Heart right ventricle (tissue), 16 donors: ENCODE measurements at regions not wholly inside any gene's neighbourhood (a gene's known extent, or its start where the extent isn't known, plus 50 kb on each side); places are given as distances from the start of the nearest gene placed in this dataset.

Experiments used
- ATAC-seq, 8 donors: fragments of 200-7000 bp; cut with Tn5 transposase; one replicate each; pipeline ENCODE4 v1.9.1; 2020; ENCODE audit warnings: mild to moderate bottlenecking in 8 of 8, moderate library complexity in 8 of 8, moderate number of reproducible peaks in 1 of 8
- DNase-seq, 2 donors: peaks; one replicate each; pipeline ENCODE4 v3.0.0-alpha.2; 2020
- H3K27ac ChIP-seq, 10 donors: fragments of 200-600 bp; sonication (generic) in 2 of 10; one replicate each; pipeline versions ENCODE4 v1.5.0 to v1.8.0; 2020 to 2022; ENCODE audit warnings: mild to moderate bottlenecking in 3 of 10
- H3K27me3 ChIP-seq, 7 donors: fragments of 200-600 bp; one replicate each; pipeline ENCODE4 v1.8.0; 2021 to 2022; ENCODE audit warnings: mild to moderate bottlenecking in 2 of 7
- H3K36me3 ChIP-seq, 9 donors: fragments of 200-600 bp; sonication (generic) in 1 of 9; one replicate each; pipeline versions ENCODE4 v1.5.0 to v1.8.0; 2020 to 2022; ENCODE audit warnings: mild to moderate bottlenecking in 2 of 9
- H3K4me1 ChIP-seq, 9 donors: fragments of 200-600 bp; sonication (generic) in 1 of 9; one replicate each; pipeline versions ENCODE4 v1.5.0 to v1.8.0; 2020 to 2022; ENCODE audit warnings: mild to moderate bottlenecking in 4 of 9
- H3K4me3 ChIP-seq, 10 donors: fragments of 200-600 bp; sonication (generic) in 2 of 10; one replicate each; pipeline versions ENCODE4 v1.5.0 to v1.8.0; 2020 to 2022; ENCODE audit warnings: mild to moderate bottlenecking in 7 of 10, moderate library complexity in 2 of 10
- H3K9me3 ChIP-seq, 11 donors: fragments of 200-600 bp in 10 of 11; sonication (generic) in 2 of 11; one replicate each; pipeline versions ENCODE4 v1.5.0 to v1.8.0; 2013 to 2022; ENCODE audit warnings: mild to moderate bottlenecking in 2 of 11, control low read depth in 1 of 11, moderate library complexity in 1 of 11
- CTCF ChIP-seq, 9 donors: fragments of 200-600 bp; sonication (generic) in 2 of 9; IDR thresholded peaks; one replicate each; pipeline versions ENCODE4 v1.5.0 to v1.8.0; 2021 to 2022; ENCODE audit warnings: antibody characterized with exemption in 9 of 9, mild to moderate bottlenecking in 5 of 9, moderate library complexity in 1 of 9
- WGBS, 2 donors: extraction: QIAGEN DNeasy Blood & Tissue Kit; methylation state at CpG; one replicate each; pipeline ENCODE4 v1.1.7; 2013; ENCODE audit warnings: inconsistent platforms in 1 of 2; 5-methylcytosine and 5-hydroxymethylcytosine counted together
- intact Hi-C, 10 donors: fragments of 100-400 bp; cut with DNase I; formaldehyde crosslinking; loops; one replicate each; pipeline versions ENCODE4 v1.11.1 to v1.14.2; 2022
- donor health status: Arrhythmogenic right ventricular cardiomyopathy.
- donor health status: ischemic (EF 13 %, LVEDD 7.1; RV severe dilation, severe dysfunction).
- donor health status: healthy with polysubstance abuse.
- donor health status: DM: no; HTN: yes; CAD: no.
- donor health status: DM: no; HTN: no; CAD: no.
- donor health status: ischemic (EF 25% LVEDD 6.9; RV normal size, moderate dysfunction).
- donor health status: ischemic (EF 25% LVEDD 5.7; RV mildly dilated, moderate dysfunction).
- donor health status: healthy.
- donor health status: DM: yes; HTN: yes; CAD: no.
- donor health status: Ischemic cardiomyopathy.
- donor health status: ischemic (EF 35%, LVEDD 5.7; RV mildly dilated, moderate dysfunction).
- donor health status: nonischemic (EF 11% LVEDD 7.7; RV severe dilation, severe dysfunction).
- donor health status: DM: yes; HTN: yes; CAD: no.
- donor health status: PGD.
- donor health status: ischemic (EF 29% LVEDD 5.4; RV normal size, mild dysfunction).
- donor health status: nonischemic (EF 23%, LVEDD 6.1; RV moderate dilation, normal function).

- Histone ChIP-seq H3K27ac (no peak overlapping the region), H3K9me3 (no peaks in the 10 kb centered on the region), H3K27me3 (no peaks in the 10 kb centered on the region), H3K36me3 (no peaks in the 10 kb centered on the region), H3K4me1 (peaks cover 0 to 15% (median 0%) of the 10 kb centered on the region in 9 donors), H3K4me3 (no peak overlapping the region)
- intact Hi-C loops, result loop anchor here in 2 of 10 donors (10.0 kb wide), 2 partner anchors 296 to 386 kb away; no protein-coding TSS in a partner anchor
- no peak for ATAC-seq
- DNase-seq, result no peak
- no peak for TF ChIP-seq CTCF (IDR thresholded peaks at IDR 0.05)
Observed at GRCh38 chr12:76628745-76629144, 69.2 kb upstream of the OSBPL8 start.

GRCh38 chr12:76631741-76632140, 72.2 kb upstream of the OSBPL8 start:
- ATAC-seq, result no peak
- no peak overlapping the region for H3K27ac ChIP-seq
- H3K36me3 ChIP-seq, result no peaks in the 10 kb centered on the region
- peaks cover 0 to 24% (median 0%) of the 10 kb centered on the region in 9 donors for H3K4me1 ChIP-seq
- DNase-seq, result no peak
- no peak for TF ChIP-seq CTCF (IDR thresholded peaks at IDR 0.05)
- WGBS, 2 donors, result 81 to 83% methylated on average over 2 of the region's 2 CpGs
- H3K9me3 ChIP-seq, result no peaks in the 10 kb centered on the region
- H3K27me3 ChIP-seq, result no peaks in the 10 kb centered on the region
- no peak overlapping the region for H3K4me3 ChIP-seq
- intact Hi-C loops, result loop anchor here in 1 of 10 donors (5.0 kb wide), 2 partner anchors 36 to 131 kb away; partner anchors contain the start of gene ZDHHC17

- H3K9me3 ChIP-seq, result no peaks in the 10 kb centered on the region
- peaks cover 0 to 24% (median 0%) of the 10 kb centered on the region in 9 donors for H3K4me1 ChIP-seq
- peak in 1 of 2 donors; percentile 43 for DNase-seq
- no peaks in the 10 kb centered on the region for H3K36me3 ChIP-seq
- no peak overlapping the region for H3K4me3 ChIP-seq
- intact Hi-C loops, result loop anchor here in 1 of 10 donors (5.0 kb wide), 2 partner anchors 34 to 129 kb away; partner anchors contain the start of gene ZDHHC17
- H3K27me3 ChIP-seq, result no peaks in the 10 kb centered on the region
- ATAC-seq, result peak in 7 of 8 donors; percentile 76 to 96 (median 86)
- no peak for TF ChIP-seq CTCF (IDR thresholded peaks at IDR 0.05)
- peak overlapping the region in 7 of 10 donors; percentile 47 to 69 (median 56) for H3K27ac ChIP-seq
Observed at GRCh38 chr12:76633415-76633814, 73.8 kb upstream of the OSBPL8 start.

- H3K36me3 ChIP-seq, result no peaks in the 10 kb centered on the region
- DNase-seq (no peak), ATAC-seq (no peak)
- H3K4me3 ChIP-seq, result no peak overlapping the region
- H3K4me1 ChIP-seq, result peaks cover 0 to 24% (median 0%) of the 10 kb centered on the region in 9 donors
- H3K27ac ChIP-seq, result peak overlapping the region in 6 of 10 donors; percentile 7 to 50 (median 20)
- H3K9me3 ChIP-seq, result no peaks in the 10 kb centered on the region
- H3K27me3 ChIP-seq, result no peaks in the 10 kb centered on the region
- intact Hi-C loops, result loop anchor here in 1 of 10 donors (5.0 kb wide), 2 partner anchors 33 to 128 kb away; partner anchors contain the start of gene ZDHHC17
- TF ChIP-seq CTCF (IDR thresholded peaks at IDR 0.05), result no peak
- 65 to 77% methylated on average over 4 of the region's 4 CpGs for WGBS, 2 donors
Observed at GRCh38 chr12:76634133-76634532, 74.6 kb upstream of the OSBPL8 start.
